ENCODE measurements at regions not wholly inside any gene's neighbourhood (a gene's known extent, or its start where the extent isn't known, plus 50 kb on each side); places are given as distances from the start of the nearest gene placed in this dataset.
"Not testable (repeated sequence)": the region's sequence is repeated elsewhere in the genome, so short reads cannot be mapped to it uniquely, and the experiment has no call there.

GRCh38 chr13:65468628-65469027 lies 1761.5 kb downstream of the PCDH9 start:
- no peak for DNase-seq

DNA sequence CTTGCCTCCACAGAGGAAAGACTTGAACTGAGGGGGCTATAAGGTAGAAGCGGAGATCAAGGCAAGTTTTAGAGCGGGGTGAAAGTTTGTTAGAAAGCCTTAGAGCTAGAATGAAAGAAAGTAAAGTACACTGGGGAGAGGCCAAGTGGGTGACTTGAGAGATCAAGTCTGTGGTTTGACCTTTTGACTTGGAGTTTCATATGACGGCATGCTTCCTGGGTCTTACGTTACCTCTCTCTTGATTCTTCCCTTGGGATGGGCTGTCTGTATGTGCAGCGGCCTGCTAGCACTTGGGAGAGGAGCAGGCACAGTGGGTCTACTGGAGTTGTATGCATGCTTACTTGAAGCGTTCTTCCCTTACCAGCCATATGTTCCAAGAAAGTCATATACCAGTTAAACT lies 1768.5 kb downstream of the PCDH9 start:
- DNase-seq, result no peak

GRCh38 chr13:65460136-65460535 lies 1770.0 kb downstream of the PCDH9 start:
- DNase-seq, result no peak

DNA sequence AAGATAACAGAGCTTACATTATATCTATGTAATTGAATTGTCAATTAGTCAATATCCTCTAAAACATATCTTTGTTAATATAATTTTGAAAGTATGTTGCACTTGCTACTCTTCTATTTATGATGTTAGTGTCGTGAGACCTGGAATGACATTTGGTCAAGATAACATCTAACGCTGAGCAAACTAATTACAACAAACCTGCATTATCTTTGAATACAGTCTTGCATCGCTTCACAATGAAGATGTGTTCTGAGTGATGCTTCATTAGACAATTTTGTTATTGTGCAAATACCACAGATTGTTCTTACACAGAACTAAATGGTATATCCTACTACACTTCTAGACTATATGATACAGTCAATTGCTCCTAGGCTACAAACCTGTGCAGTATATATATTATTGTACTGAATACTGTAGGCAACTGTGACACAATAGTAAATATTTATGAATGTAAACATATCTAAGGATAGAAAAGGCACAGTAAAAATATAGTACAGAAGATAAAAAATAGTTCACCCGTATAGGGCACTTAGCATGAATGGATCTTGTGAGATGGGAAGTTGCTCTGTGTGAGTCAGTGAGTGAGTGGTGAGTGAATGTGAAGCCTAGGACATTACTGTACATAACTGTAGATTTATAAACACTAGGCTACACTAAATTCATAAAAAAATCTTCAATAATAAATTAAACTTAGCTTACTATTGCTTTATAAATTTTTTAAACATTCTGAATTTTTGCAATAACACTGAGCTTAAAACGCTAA lies 1773.8 kb downstream of the PCDH9 start:
- DNase-seq, result no peak

DNA sequence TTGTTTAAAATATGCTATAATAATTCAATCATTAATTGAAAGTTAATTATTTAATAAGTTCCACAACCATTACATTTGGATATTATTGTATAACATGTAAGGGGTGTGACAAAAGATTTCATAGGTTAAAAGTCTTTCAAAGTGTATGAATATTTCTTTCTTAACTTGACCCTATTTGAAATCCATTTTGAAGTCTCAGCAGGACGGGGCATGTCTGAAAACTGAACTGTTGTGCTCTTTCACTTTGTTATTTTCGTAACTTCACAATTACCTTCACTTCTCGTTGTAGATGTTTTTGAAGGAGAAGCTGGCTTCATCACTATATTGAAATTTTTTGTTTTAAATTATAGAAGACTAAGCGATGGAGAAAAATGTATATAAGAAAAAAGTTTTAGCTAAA lies 1775.7 kb downstream of the PCDH9 start:
- no peak for DNase-seq

DNA sequence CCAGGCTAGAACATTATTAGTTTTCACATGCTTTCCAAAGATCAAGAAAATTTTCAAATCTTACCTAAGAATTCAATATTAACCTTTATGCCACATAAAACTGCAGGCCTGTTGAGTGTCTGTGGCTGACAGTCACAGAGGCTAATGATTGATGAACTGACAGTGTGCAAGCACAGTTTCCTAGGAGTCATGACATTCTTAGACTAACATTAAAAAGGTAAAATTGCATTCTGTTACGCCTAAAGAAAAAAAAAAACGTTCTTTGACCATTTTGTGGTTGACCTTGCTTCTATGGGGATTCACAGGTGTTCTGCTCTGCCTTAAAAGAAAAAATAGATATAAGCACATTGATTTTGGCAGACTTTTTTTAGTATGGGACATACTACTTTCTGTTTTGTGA lies 1776.2 kb downstream of the PCDH9 start:
- no peak for DNase-seq

DNA sequence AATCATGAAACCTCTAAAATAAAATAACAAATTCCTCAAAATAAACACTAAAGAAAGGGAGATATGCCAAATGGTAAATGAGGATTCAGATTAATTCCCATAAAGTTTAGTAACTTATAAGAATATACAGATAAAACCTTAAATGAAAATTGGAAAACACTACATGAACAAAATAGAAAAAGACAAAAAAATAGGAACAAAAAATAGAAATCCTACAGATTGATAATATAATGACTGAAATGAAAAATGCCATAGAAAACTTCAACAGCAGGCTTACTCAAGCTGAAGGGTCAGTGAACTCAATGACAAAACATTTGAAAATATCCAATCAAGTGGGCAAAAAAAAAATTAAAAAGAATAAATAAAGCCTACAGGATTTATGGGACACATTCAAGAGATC lies 1784.8 kb downstream of the PCDH9 start:
- DNase-seq, result no peak

DNA sequence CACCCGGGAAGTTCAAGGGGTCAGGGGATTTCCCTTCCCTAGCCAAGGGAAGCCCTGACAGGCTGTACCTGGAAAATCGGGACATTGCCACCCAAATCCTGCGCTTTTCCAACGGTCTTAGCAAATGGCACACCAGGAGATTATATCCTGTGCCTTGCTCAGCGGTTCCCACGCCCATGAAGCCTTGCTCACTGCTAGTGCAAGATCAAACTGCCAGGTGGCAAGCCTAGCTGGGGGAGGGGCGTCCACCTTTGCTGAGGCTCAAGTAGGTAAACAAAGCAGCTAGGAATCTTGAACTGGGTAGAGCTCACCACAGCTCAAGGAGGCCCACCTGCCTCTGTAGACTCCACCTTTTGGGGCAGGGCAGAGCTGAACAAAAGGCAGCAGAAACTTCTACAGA lies 1794.5 kb downstream of the PCDH9 start:
- DNase-seq, result no peak

DNA sequence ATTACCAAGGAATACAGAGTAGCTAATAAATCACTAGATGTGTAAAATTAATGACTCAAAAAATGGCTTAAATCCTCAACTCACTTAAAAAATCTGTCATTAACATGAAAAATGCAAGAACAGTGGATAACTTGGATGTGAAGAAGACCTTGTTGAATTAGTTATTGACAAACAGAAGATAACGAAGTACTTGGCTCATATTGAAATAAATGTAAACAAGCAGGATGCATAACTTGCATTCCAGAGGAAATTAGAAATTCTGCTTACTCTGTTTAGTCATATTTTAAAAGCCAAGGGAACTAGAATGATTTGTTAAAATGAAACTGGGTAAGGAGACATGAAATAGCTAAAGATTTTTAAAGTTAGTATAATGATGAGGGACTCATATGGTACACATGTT lies 1812.2 kb downstream of the PCDH9 start:
- no peak for DNase-seq

GRCh38 chr13:65416784-65417183 lies 1813.4 kb downstream of the PCDH9 start:
- DNase-seq, result no peak

GRCh38 chr13:65414187-65414586 lies 1815.9 kb downstream of the PCDH9 start:
- DNase-seq, result no peak

DNA sequence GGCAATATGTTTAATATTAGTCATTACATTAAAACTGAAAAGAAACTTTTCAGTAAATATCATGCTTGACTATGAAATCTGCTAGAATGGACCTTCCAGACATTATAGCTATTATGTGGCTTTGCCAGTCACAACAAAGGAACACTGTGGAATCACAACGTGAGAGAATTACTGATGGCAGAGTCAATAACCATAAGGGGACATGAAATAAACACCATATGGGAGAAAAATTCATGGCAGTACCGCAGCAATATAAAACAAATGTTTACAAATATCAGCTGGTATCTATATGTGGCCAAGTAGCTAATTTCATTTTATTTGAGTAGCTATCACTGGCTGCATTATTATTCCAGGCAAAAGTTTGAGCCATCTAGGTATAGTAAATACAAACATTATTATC lies 1818.6 kb downstream of the PCDH9 start:
- no peak for DNase-seq

- DNase-seq, result no peak
Measured at GRCh38 chr13:65410791-65411190, 1819.3 kb downstream of the PCDH9 start.

- no peak for DNase-seq
Measured at GRCh38 chr13:65401315-65401714, 1828.8 kb downstream of the PCDH9 start.

DNA sequence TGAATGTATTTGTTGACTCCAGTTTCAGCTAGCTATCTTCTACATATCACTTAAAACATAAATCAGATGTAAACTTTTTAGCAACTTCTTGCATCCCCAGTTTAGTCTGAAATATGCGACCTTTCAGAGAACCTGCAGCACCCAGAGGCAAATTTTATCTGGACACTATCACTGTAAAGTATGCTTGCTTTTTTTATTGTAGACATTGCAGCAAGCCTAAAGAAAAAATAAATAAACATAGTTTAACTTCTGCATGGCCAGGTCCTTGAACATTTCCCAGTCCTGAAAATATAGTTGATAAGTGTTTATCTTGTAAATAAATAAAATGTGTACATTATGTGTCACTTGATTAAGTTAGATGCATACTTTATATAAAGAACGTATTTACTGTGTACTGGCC lies 1829.4 kb downstream of the PCDH9 start:
- DNase-seq, result no peak

GRCh38 chr13:65387743-65388347 lies 1842.3 kb downstream of the PCDH9 start:
- no peak for DNase-seq

DNA sequence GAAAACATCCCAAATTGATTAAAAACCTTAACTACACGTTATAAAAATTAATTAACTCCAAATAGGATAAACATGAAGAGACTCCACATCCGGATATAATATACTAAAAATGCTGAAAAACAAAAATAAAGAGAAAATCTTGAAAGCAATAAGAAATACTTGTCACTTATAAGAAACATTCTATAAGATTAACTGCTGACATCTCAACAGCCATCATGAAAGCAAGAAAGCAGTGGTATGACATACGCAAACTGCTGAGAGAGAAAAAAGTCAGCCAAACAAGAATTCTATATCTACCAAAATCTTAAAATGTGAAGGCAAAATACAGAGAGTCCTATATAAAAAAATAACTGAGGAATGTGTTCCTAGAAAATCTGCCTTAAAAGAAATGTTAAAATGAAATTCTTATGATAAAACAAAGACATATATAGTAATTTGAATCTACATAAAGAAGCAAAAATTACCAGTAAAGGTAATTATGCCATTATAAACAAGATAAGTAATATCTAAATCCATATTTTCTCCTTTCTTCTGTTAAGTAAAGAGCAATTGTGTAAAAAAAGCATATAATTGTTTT lies 1851.1 kb downstream of the PCDH9 start:
- no peak for DNase-seq

DNA sequence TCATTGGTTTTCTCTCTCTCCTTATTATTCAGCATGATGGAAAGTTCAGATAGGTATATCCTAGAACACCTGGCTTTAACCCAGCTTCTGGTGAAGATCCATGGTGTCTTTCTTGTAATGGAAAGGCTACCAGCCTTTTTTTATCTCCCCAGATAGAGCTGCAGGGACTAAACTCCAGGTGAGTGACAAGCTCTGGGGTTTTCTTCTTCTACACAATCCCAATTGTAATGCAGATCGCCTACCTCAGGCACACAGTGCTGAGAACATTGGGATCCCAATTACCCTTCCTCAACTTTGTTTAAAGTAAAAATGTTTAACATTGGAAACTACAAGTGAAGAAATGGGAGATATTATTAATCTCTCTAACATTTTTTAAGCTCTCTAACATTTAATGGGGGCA lies 1851.7 kb downstream of the PCDH9 start:
- DNase-seq, result no peak

GRCh38 chr13:65368832-65369231 lies 1861.3 kb downstream of the PCDH9 start:
- DNase-seq, result no peak

GRCh38 chr13:65353951-65354350 lies 1876.2 kb downstream of the PCDH9 start:
- DNase-seq, result no peak

DNA sequence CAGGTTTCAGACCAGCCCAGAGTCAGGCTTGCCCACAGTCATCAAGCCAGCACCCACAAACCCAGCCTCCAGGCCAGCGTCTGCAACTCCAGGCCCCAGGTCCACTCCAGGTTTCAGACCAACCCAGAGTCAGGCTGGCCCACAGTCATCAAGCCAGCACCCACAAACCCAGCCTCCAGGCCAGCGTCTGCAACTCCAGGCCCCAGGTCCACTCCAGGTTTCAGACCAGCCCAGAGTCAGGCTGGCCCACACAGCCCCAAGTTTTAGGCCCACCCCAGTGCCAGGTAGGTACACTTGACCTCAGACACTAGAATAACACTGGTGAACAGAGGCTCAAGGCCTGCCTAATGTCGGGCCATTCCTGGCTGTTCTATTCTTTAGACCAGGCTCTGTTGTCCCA lies 1877.0 kb downstream of the PCDH9 start:
- DNase-seq, result not testable (repeated sequence)

GRCh38 chr13:65347420-65348030 lies 1882.6 kb downstream of the PCDH9 start:
- no peak for DNase-seq

DNA sequence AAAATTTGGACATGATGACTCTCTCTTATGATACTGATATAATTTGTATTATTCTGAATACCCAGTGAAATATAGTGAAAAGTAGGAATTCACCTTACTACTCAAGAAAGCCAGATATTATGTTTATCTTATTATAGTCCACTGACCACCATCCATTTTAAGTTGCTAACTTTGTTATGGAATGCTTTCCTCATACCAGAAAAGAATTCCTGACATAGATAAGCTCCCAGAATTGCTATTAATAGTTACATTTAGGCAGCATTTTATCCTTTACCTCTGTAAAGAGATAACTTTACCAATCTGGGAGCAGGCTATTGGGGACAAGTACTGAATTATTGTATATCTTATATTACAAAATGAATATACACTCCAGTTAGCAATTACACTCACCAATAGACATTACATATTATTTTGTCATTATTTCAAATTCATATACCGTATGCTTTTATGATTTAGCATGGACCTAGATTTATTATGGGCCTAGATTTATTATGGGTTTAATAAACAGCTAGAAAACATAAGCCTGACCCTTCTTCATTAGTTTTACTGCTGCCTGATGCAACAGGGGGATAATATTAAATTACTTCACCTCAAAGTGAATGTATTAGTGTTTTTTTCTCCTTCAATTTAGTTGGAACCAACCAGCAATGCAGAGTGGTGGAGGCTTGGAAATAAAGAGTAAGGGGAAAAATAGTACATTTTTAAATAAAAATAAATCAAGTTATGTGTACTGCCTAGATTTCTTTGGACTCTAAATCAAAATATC lies 1886.1 kb downstream of the PCDH9 start:
- DNase-seq, result no peak
